Stomach smooth muscle (tissue), 2 donors: ENCODE measurements at regions not wholly inside any gene's neighbourhood (a gene's known extent, or its start where the extent isn't known, plus 50 kb on each side); places are given as distances from the start of the nearest gene placed in this dataset.
"Not testable (repeated sequence)": the region's sequence is repeated elsewhere in the genome, so short reads cannot be mapped to it uniquely, and the experiment has no call there.

Experiments used
- H3K27ac ChIP-seq: one replicate; pipeline ENCODE4 v1.7.0; 2013; ENCODE audit warnings: mild to moderate bottlenecking, low read length, inconsistent platforms
- H3K27me3 ChIP-seq, 2 donors: one replicate each; pipeline ENCODE4 v1.7.0; 2013; ENCODE audit warnings: low read length in 2 of 2; ENCODE audit not compliant: insufficient read depth in 2 of 2, control insufficient read depth in 1 of 2
- H3K36me3 ChIP-seq, 2 donors: one replicate each; pipeline ENCODE4 v1.7.0; 2013; ENCODE audit warnings: low read length in 2 of 2; ENCODE audit not compliant: control insufficient read depth in 2 of 2, insufficient read depth in 2 of 2
- H3K4me1 ChIP-seq: one replicate; pipeline ENCODE4 v1.7.0; 2013; ENCODE audit warnings: low read length; ENCODE audit not compliant: control insufficient read depth, insufficient read depth
- H3K4me3 ChIP-seq, 2 donors: one replicate each; pipeline ENCODE4 v1.7.0; 2013; ENCODE audit warnings: low read length in 2 of 2
- H3K9ac ChIP-seq, 2 donors: one replicate each; pipeline ENCODE4 v1.7.0; 2013; ENCODE audit warnings: low read length in 2 of 2, mild to moderate bottlenecking in 1 of 2
- H3K9me3 ChIP-seq, 2 donors: one replicate each; pipeline ENCODE4 v1.7.0; 2013; ENCODE audit warnings: low read length in 2 of 2; ENCODE audit not compliant: control insufficient read depth in 2 of 2
- donor health status: healthy.
- donor health status: Pancreatic carcinoma.

- no peak overlapping the region for H3K4me3 ChIP-seq
- no peaks in the 10 kb centered on the region for H3K9me3 ChIP-seq
- no peaks in the 10 kb centered on the region for H3K4me1 ChIP-seq
- no peak overlapping the region for H3K27ac ChIP-seq
- no peak overlapping the region for H3K9ac ChIP-seq
- H3K27me3 ChIP-seq = no peaks in the 10 kb centered on the region
- no peaks in the 10 kb centered on the region for H3K36me3 ChIP-seq
Observed at GRCh38 chr11:87535513-87535912, 497.8 kb downstream of the TMEM135 start.

- H3K27ac ChIP-seq, H3K27me3 ChIP-seq, H3K4me3 ChIP-seq, H3K9ac ChIP-seq, H3K4me1 ChIP-seq, H3K9me3 ChIP-seq, H3K36me3 ChIP-seq: not testable (repeated sequence)
Observed at GRCh38 chr11:87531835-87532234, 494.1 kb downstream of the TMEM135 start.

- Histone ChIP-seq H3K9me3 (peaks cover 0 to 3% of the 10 kb centered on the region in 2 donors), H3K36me3 (no peaks in the 10 kb centered on the region), H3K4me1 (no peaks in the 10 kb centered on the region), H3K27me3 (no peaks in the 10 kb centered on the region), H3K4me3 (no peak overlapping the region), H3K27ac (no peak overlapping the region), H3K9ac (no peak overlapping the region)
Observed at GRCh38 chr11:87529486-87529885, 491.8 kb downstream of the TMEM135 start.

- H3K36me3 ChIP-seq = no peaks in the 10 kb centered on the region
- H3K27me3 ChIP-seq = no peaks in the 10 kb centered on the region
- H3K27ac ChIP-seq = no peak overlapping the region
- H3K4me1 ChIP-seq = no peaks in the 10 kb centered on the region
- no peak overlapping the region for H3K9ac ChIP-seq
- H3K9me3 ChIP-seq = peaks cover 0 to 5% of the 10 kb centered on the region in 2 donors
- no peak overlapping the region for H3K4me3 ChIP-seq
Observed at GRCh38 chr11:87528752-87529151, 491.0 kb downstream of the TMEM135 start.

GRCh38 chr11:87523276-87523675 lies 485.5 kb downstream of the TMEM135 start:
- Histone ChIP-seq H3K4me3 (no peak overlapping the region), H3K4me1 (no peaks in the 10 kb centered on the region), H3K27me3 (no peaks in the 10 kb centered on the region), H3K9ac (no peak overlapping the region), H3K27ac (no peak overlapping the region), H3K36me3 (no peaks in the 10 kb centered on the region), H3K9me3 (peaks cover 0 to 5% of the 10 kb centered on the region in 2 donors)

GRCh38 chr11:87518266-87518665 lies 480.5 kb downstream of the TMEM135 start:
- Histone ChIP-seq H3K36me3 (no peaks in the 10 kb centered on the region), H3K4me3 (no peak overlapping the region), H3K27me3 (no peaks in the 10 kb centered on the region), H3K9ac (no peak overlapping the region), H3K9me3 (no peaks in the 10 kb centered on the region), H3K4me1 (no peaks in the 10 kb centered on the region), H3K27ac (no peak overlapping the region)

- Histone ChIP-seq H3K9me3 (no peaks in the 10 kb centered on the region), H3K27ac (no peak overlapping the region), H3K4me3 (no peak overlapping the region), H3K27me3 (no peaks in the 10 kb centered on the region), H3K9ac (no peak overlapping the region), H3K4me1 (no peaks in the 10 kb centered on the region), H3K36me3 (no peaks in the 10 kb centered on the region)
Observed at GRCh38 chr11:87517351-87517750, 479.6 kb downstream of the TMEM135 start.

- H3K4me3 ChIP-seq, H3K9ac ChIP-seq, H3K9me3 ChIP-seq, H3K36me3 ChIP-seq, H3K4me1 ChIP-seq, H3K27me3 ChIP-seq, H3K27ac ChIP-seq: not testable (repeated sequence)
Observed at GRCh38 chr11:87507722-87508121, 470.0 kb downstream of the TMEM135 start.

GRCh38 chr11:87506946-87507345 lies 469.2 kb downstream of the TMEM135 start:
- H3K36me3 ChIP-seq, H3K9ac ChIP-seq, H3K27me3 ChIP-seq, H3K9me3 ChIP-seq, H3K4me3 ChIP-seq, H3K27ac ChIP-seq, H3K4me1 ChIP-seq: not testable (repeated sequence)

- no peak overlapping the region for H3K4me3 ChIP-seq
- no peaks in the 10 kb centered on the region for H3K36me3 ChIP-seq
- H3K27ac ChIP-seq = no peak overlapping the region
- H3K9me3 ChIP-seq = no peaks in the 10 kb centered on the region
- no peak overlapping the region for H3K9ac ChIP-seq
- H3K27me3 ChIP-seq = no peaks in the 10 kb centered on the region
- no peaks in the 10 kb centered on the region for H3K4me1 ChIP-seq
Observed at GRCh38 chr11:87501388-87501787, 463.7 kb downstream of the TMEM135 start.

- not testable (repeated sequence) for H3K27ac ChIP-seq, H3K4me3 ChIP-seq, H3K36me3 ChIP-seq, H3K9me3 ChIP-seq, H3K27me3 ChIP-seq, H3K9ac ChIP-seq, H3K4me1 ChIP-seq
Observed at GRCh38 chr11:87494936-87495335, 457.2 kb downstream of the TMEM135 start.

- H3K36me3 ChIP-seq, H3K4me3 ChIP-seq, H3K27ac ChIP-seq, H3K9me3 ChIP-seq, H3K4me1 ChIP-seq, H3K9ac ChIP-seq, H3K27me3 ChIP-seq: not testable (repeated sequence)
Observed at GRCh38 chr11:87494026-87494425, 456.3 kb downstream of the TMEM135 start.
